B cell (primary cell): ENCODE measurements at regions not wholly inside any gene's neighbourhood (a gene's known extent, or its start where the extent isn't known, plus 50 kb on each side); places are given as distances from the start of the nearest gene placed in this dataset.

Experiments used
- ATAC-seq: fragments of 200-7000 bp; cut with Tn5 transposase; one replicate; pipeline ENCODE4 v1.10.0; 2021; ENCODE audit warnings: low read depth, mild to moderate bottlenecking, moderate number of reproducible peaks, moderate library complexity
- CTCF ChIA-PET: fragments of 350-600 bp; sonication (Branson Sonifier 250); formaldehyde crosslinking; loops from one replicate; lab custom pipeline; 2021; ENCODE audit warnings: antibody characterized with exemption, inconsistent platforms; lab: Charles Lee
- POLR2A ChIA-PET: fragments of 350-600 bp; sonication (Branson Sonifier 250); formaldehyde crosslinking; loops from one replicate; lab custom pipeline; 2021; ENCODE audit warnings: antibody characterized with exemption; lab: Charles Lee
- DNase-seq: peaks from one replicate; pipeline ENCODE4 v3.0.0; 2013
- H2AFZ ChIP-seq: 2 replicates; pipeline ENCODE4 v1.6.1; 2012; ENCODE audit warnings: mild to moderate bottlenecking, low read depth, low read length; ENCODE audit not compliant: insufficient read depth, poor library complexity, severe bottlenecking
- H3K27ac ChIP-seq, 2 donors: 1 replicate in 1 of 2; 2 replicates in 1 of 2; pipeline ENCODE4 v1.5.1; 2012 to 2013; ENCODE audit warnings: low read length in 2 of 2, mild to moderate bottlenecking in 2 of 2, moderate library complexity in 1 of 2
- H3K27me3 ChIP-seq, 4 experiments: fragments of 200-600 bp in 1 of 4; sonication (generic) in 1 of 4; replicated peaks in 1 of 4; 1 replicate in 2 of 4; 2 replicates in 2 of 4; pipeline versions ENCODE4 v1.6.1 to v1.7.0; 2013 to 2016; ENCODE audit warnings: low read length in 3 of 4, mild to moderate bottlenecking in 2 of 4, mixed read lengths in 1 of 4, moderate library complexity in 1 of 4; ENCODE audit not compliant: insufficient read depth in 4 of 4, control insufficient read depth in 3 of 4; ENCODE audit errors: control extremely low read depth in 1 of 4
- H3K36me3 ChIP-seq, 2 experiments: replicated peaks in 1 of 2; 1 replicate in 1 of 2; 2 replicates in 1 of 2; pipeline versions ENCODE4 v1.6.1 to v1.7.1; 2013; ENCODE audit warnings: low read length in 1 of 2; ENCODE audit not compliant: insufficient read depth in 2 of 2, control insufficient read depth in 1 of 2; ENCODE audit errors: control extremely low read depth in 1 of 2, extremely low read depth in 1 of 2
- H3K4me1 ChIP-seq, 2 donors: fragments of 200-600 bp in 1 of 2; sonication (generic) in 1 of 2; 1 replicate in 1 of 2; 2 replicates in 1 of 2; pipeline versions ENCODE4 v1.5.1 to v1.6.1; 2013 to 2017; ENCODE audit warnings: low read length in 2 of 2; ENCODE audit not compliant: control insufficient read depth in 2 of 2, insufficient read depth in 2 of 2
- H3K4me2 ChIP-seq: replicated peaks from 2 replicates; pipeline ENCODE3; 2012; ENCODE audit warnings: mild to moderate bottlenecking, low read depth, low read length; ENCODE audit not compliant: poor library complexity, severe bottlenecking
- H3K4me3 ChIP-seq, 5 experiments: fragments of 200-600 bp in 1 of 5; sonication (generic) in 1 of 5; 1 replicate in 3 of 5; 2 replicates in 2 of 5; pipeline versions ENCODE4 v1.5.1 to v1.7.0; 2011 to 2016; ENCODE audit warnings: low read length in 4 of 5, mild to moderate bottlenecking in 4 of 5, low read depth in 2 of 5, control low read depth in 1 of 5, moderate library complexity in 1 of 5; ENCODE audit not compliant: insufficient read depth in 1 of 5; ENCODE audit errors: control extremely low read depth in 1 of 5, extremely low read depth in 1 of 5
- H3K79me2 ChIP-seq: fragments of 200-600 bp; sonication (generic); one replicate; pipeline ENCODE4 v1.6.0; 2016; ENCODE audit warnings: low read length; ENCODE audit not compliant: control insufficient read depth, insufficient read depth
- H3K9ac ChIP-seq: fragments of 200-600 bp; sonication (generic); 2 replicates; pipeline ENCODE4 v1.6.1; 2017; ENCODE audit warnings: mild to moderate bottlenecking, low read length, moderate library complexity
- H3K9me3 ChIP-seq, 3 donors: one replicate each; pipeline versions ENCODE4 v1.6.1 to v1.7.1; 2013; ENCODE audit warnings: low read length in 2 of 3; ENCODE audit not compliant: control insufficient read depth in 2 of 3, insufficient read depth in 1 of 3; ENCODE audit errors: control extremely low read depth in 1 of 3
- H4K20me1 ChIP-seq: 2 replicates; pipeline ENCODE4 v1.6.0; 2012; ENCODE audit warnings: mild to moderate bottlenecking, low read length; ENCODE audit not compliant: insufficient read depth, control insufficient read depth, poor library complexity, severe bottlenecking
- H3K27ac Mint-ChIP-seq: one replicate; pipeline ENCODE4 v1.8.0; 2021; ENCODE audit warnings: mixed read lengths
- H3K27me3 Mint-ChIP-seq: one replicate; pipeline ENCODE4 v1.8.0; 2021; ENCODE audit warnings: mixed read lengths
- H3K4me1 Mint-ChIP-seq: one replicate; pipeline ENCODE4 v1.8.0; 2021; ENCODE audit warnings: mixed read lengths
- H3K4me3 Mint-ChIP-seq: one replicate; pipeline ENCODE4 v1.8.0; 2021; ENCODE audit warnings: mixed read lengths
- H3K9me3 Mint-ChIP-seq: one replicate; pipeline ENCODE4 v1.8.0; 2022; ENCODE audit warnings: mixed read lengths; ENCODE audit not compliant: insufficient read depth
- EZH2 ChIP-seq: IDR thresholded peaks from 2 replicates; pipeline ENCODE4 v1.6.1; 2012; ENCODE audit warnings: borderline replicate concordance, low read depth, mild to moderate bottlenecking, moderate library complexity, low read length; ENCODE audit not compliant: insufficient read depth, poor library complexity, severe bottlenecking
- WGBS: methylation state at CpG from one replicate; pipeline ENCODE4 v1.1.5; 2013; ENCODE audit warnings: missing lambda C conversion rate; ENCODE audit not compliant: insufficient coverage; 5-methylcytosine and 5-hydroxymethylcytosine counted together
- intact Hi-C: fragments of 100-400 bp; cut with micrococcal nuclease; formaldehyde crosslinking; loops from one replicate; pipeline ENCODE4 v1.10.0; 2022
- TF ChIP-seq, protein P1 (sequence below): fragments of 200-600 bp; IDR thresholded peaks from one replicate; pipeline ENCODE4 v1.8.0; 2022; ENCODE audit warnings: antibody characterized with exemption, mild to moderate bottlenecking

DNA sequence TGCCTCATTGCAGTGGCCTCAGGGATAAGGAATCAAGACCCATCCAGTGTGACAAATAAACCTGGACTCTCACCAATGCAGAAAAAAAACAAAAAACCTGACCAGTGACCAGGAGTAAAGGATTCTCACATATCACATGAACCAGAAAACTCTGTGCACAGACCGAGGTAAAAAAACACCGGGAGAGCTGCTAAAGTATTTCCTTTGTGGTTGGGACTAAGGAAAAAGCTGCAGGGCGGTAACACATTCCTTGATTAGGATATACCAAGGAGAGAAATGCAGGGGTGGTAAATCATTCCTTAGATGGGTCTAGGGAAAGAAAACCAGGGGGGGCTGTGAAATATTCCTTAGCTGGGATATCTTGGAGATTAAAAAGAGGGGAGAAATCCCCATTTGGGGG, 64.8 kb upstream of the ZNF85 start:
- no peaks in the 10 kb centered on the region for H3K79me2 ChIP-seq
- H3K9ac ChIP-seq: no peak overlapping the region
- ATAC-seq (no peak), DNase-seq (no peak)
- H3K4me1 Mint-ChIP-seq: no peaks in the 10 kb centered on the region
- no peak overlapping the region for H3K4me3 Mint-ChIP-seq
- no peaks in the 10 kb centered on the region for H3K27me3 ChIP-seq
- H4K20me1 ChIP-seq: no peaks in the 10 kb centered on the region
- WGBS: 61% methylated on average over 3 of the region's 3 CpGs
- TF ChIP-seq EZH2: no peak
- TF ChIP-seq, protein P1, sequence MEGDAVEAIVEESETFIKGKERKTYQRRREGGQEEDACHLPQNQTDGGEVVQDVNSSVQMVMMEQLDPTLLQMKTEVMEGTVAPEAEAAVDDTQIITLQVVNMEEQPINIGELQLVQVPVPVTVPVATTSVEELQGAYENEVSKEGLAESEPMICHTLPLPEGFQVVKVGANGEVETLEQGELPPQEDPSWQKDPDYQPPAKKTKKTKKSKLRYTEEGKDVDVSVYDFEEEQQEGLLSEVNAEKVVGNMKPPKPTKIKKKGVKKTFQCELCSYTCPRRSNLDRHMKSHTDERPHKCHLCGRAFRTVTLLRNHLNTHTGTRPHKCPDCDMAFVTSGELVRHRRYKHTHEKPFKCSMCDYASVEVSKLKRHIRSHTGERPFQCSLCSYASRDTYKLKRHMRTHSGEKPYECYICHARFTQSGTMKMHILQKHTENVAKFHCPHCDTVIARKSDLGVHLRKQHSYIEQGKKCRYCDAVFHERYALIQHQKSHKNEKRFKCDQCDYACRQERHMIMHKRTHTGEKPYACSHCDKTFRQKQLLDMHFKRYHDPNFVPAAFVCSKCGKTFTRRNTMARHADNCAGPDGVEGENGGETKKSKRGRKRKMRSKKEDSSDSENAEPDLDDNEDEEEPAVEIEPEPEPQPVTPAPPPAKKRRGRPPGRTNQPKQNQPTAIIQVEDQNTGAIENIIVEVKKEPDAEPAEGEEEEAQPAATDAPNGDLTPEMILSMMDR: no peak
- H3K9me3 Mint-ChIP-seq: peaks cover 13% of the 10 kb centered on the region
- no peak overlapping the region for H3K27ac ChIP-seq
- no peaks in the 10 kb centered on the region for H3K4me1 ChIP-seq
- no peaks in the 10 kb centered on the region for H3K27me3 Mint-ChIP-seq
- H3K9me3 ChIP-seq: peaks cover 4 to 15% (median 14%) of the 10 kb centered on the region in 3 donors
- ChIA-PET POLR2A (no interaction called here), CTCF (no interaction called here)
- H3K4me3 ChIP-seq: no peak overlapping the region
- H3K4me2 ChIP-seq: no peak overlapping the region
- intact Hi-C loops: no loop called here
- H3K27ac Mint-ChIP-seq: no peak overlapping the region
- no peak overlapping the region for H2AFZ ChIP-seq
- no peaks in the 10 kb centered on the region for H3K36me3 ChIP-seq

DNA sequence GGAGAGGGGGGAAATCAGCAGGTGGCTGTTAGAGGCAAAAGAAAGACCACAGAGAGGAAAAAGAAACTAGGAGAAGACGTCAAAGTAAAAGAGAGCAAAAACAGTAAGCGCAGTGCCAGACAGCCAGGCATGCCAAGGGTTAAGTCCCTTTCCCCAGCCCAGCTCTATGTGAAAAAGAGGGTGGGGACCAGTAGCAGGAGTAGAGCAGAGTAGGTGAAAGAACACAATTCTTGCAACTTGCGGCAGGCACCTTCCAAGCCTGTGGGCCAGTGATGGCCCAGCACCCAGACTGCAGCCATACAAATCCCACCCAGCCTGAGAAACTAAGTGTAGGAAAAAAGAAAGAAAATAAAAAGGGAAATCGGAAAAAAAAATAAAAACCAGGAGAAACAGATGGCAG, 64.2 kb upstream of the ZNF85 start:
- ChIA-PET CTCF (no interaction called here), POLR2A (no interaction called here)
- no peaks in the 10 kb centered on the region for H3K27me3 ChIP-seq
- intact Hi-C loops: no loop called here
- H3K36me3 ChIP-seq: no peaks in the 10 kb centered on the region
- no peak overlapping the region for H2AFZ ChIP-seq
- no peak for ATAC-seq
- Mint-ChIP-seq H3K4me3 (no peak overlapping the region), H3K9me3 (peaks cover 12% of the 10 kb centered on the region), H3K4me1 (no peaks in the 10 kb centered on the region), H3K27me3 (no peaks in the 10 kb centered on the region), H3K27ac (no peak overlapping the region)
- H4K20me1 ChIP-seq: no peaks in the 10 kb centered on the region
- no peaks in the 10 kb centered on the region for H3K4me1 ChIP-seq
- no peak overlapping the region for H3K27ac ChIP-seq
- WGBS: 67% methylated on average over 2 of the region's 4 CpGs
- peaks cover 4 to 20% (median 14%) of the 10 kb centered on the region in 3 donors for H3K9me3 ChIP-seq
- no peak overlapping the region for H3K9ac ChIP-seq
- no peak overlapping the region for H3K4me2 ChIP-seq
- no peak for DNase-seq
- TF ChIP-seq, protein P1: no peak
- no peak for TF ChIP-seq EZH2
- no peak overlapping the region for H3K4me3 ChIP-seq
- no peaks in the 10 kb centered on the region for H3K79me2 ChIP-seq
